H7 (cell line): ENCODE measurements at regions not wholly inside any gene's neighbourhood (a gene's known extent, or its start where the extent isn't known, plus 50 kb on each side); places are given as distances from the start of the nearest gene placed in this dataset.

ENCODE experiments used
- DNase-seq: peaks from one replicate; pipeline ENCODE4 v3.0.0; 2012
- H3K27me3 ChIP-seq: 2 replicates; pipeline ENCODE4 v1.6.0; 2011; ENCODE audit warnings: mild to moderate bottlenecking, low read length; ENCODE audit not compliant: control insufficient read depth, insufficient read depth
- H3K36me3 ChIP-seq: replicated peaks from 2 replicates; pipeline ENCODE4 v1.5.1; 2011; ENCODE audit warnings: low read length; ENCODE audit not compliant: control insufficient read depth, insufficient read depth
- H3K4me3 ChIP-seq: 2 replicates; pipeline ENCODE4 v1.5.1; 2011; ENCODE audit warnings: low read depth, mild to moderate bottlenecking, control low read depth, low read length, moderate library complexity; ENCODE audit not compliant: insufficient read depth

- no peak for DNase-seq
- no peaks in the 10 kb centered on the region for H3K36me3 ChIP-seq
- H3K4me3 ChIP-seq, result no peak overlapping the region
- H3K27me3 ChIP-seq, result no peaks in the 10 kb centered on the region
These were observed 169.0 kb downstream of the PLPP3 start for GRCh38 chr1:56410405-56410804.

DNA sequence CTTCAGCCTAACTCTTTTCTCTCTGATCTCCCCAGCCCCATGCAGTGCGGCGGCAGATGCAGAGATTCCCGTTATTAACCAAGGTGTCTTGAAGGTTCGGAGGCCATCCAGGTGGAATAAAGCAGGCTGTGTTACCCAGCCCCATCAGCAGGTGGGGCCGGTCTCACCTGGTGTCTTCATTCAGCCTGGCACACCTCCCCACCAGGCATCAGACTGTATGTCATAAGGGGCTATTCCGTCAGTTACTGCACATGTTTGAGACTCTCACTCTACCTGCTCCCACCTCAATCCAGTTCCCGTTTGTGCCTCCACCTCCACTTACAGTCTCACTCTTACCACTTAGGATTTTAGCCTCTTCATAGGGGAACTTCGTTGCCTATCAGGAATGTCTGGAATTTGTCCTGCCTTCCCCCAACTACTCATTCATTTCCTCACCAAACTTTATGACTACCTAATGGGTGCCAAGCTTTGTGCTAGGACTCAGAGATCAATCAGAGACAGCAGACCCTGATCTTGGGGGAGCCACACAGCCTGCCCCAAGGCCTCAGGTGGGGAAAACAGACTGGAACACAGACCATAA, 170.2 kb downstream of the PLPP3 start:
- peak; percentile 77 for DNase-seq
- no peaks in the 10 kb centered on the region for H3K36me3 ChIP-seq
- no peaks in the 10 kb centered on the region for H3K27me3 ChIP-seq
- H3K4me3 ChIP-seq, result no peak overlapping the region

DNA sequence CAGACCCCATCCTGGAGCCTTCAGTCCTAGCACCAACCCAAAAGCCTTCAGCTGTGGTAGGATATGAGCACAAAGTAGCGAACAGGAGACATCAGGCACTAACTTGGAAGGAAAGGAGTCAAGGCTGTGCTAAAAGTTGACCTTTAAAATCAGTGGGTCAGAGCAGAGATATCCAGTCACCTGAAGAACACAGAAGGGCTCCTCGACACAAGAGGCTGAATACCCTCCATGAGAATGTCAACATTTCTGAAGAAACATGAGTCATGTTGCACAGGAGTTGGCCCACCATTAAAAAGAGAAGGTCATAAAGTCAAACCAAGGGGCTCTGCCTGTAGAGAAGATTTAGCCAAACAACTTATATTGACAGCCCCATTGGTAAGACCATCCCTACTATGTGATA, 172.5 kb downstream of the PLPP3 start:
- H3K36me3 ChIP-seq, result no peaks in the 10 kb centered on the region
- no peak overlapping the region for H3K4me3 ChIP-seq
- no peaks in the 10 kb centered on the region for H3K27me3 ChIP-seq
- DNase-seq, result no peak

DNA sequence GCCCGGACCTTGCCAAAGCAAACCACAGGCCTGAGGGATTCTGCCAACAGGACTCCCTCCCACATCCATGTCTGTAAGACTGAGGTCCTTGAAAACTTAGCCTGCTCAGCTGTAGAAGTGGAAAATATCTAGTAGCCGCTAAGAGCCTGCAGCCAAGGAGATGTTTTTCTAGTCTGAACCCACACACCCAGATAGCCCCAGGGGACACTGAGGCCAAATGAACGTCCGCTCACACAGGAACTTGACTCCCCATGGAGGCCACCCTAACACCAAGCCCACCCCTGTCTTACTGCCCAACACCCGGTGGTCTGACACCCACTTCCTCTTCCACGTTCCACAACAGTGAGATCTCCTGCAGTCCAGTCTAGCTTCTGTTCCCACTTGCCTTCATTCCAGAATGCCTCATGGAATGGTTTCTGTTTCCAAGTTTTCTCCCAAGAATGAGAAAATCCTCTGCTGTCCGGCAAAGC, 174.8 kb downstream of the PLPP3 start:
- H3K27me3 ChIP-seq, result no peaks in the 10 kb centered on the region
- no peak for DNase-seq
- no peaks in the 10 kb centered on the region for H3K36me3 ChIP-seq
- no peak overlapping the region for H3K4me3 ChIP-seq

DNA sequence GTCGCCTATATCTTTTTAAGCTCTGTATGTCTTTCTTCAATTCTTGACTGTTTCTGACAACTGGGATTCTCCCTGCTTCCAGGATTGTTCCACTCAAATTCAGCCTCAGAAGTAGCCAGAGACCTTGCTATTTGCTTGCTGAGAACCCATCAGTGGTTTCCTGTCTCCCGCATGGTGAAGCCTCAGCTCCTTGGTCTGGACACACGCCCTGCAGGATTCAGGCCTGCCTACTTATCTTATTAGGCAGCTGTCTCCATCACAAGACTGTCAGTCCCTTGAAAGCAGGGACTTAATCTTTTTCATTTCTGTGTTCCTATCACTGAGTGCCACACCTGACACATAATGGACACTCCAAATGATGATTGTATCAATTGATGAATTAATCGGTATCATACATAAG, 175.3 kb downstream of the PLPP3 start:
- no peak for DNase-seq
- no peaks in the 10 kb centered on the region for H3K36me3 ChIP-seq
- no peaks in the 10 kb centered on the region for H3K27me3 ChIP-seq
- H3K4me3 ChIP-seq, result no peak overlapping the region

DNA sequence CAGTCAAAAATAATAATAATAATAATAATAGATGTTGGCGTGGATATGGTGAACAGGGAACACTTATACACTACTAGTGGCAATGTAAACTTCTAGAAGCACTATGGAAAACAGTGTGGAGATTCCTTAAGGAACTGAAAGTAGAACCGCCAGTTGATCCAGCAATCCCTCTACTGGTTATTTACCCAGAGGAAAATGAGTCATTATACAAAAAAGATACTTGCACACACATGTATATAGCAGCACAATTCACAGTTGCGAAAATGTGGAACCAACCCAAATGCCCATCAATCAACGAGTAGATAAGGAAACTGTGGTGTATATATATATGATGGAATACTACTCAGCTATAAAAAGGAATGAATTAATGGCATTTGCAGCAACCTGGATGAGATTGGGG, 176.0 kb downstream of the PLPP3 start:
- Histone ChIP-seq H3K36me3 (no peaks in the 10 kb centered on the region), H3K27me3 (no peaks in the 10 kb centered on the region), H3K4me3 (no peak overlapping the region)
- no peak for DNase-seq

- no peak for DNase-seq
These were observed 178.2 kb downstream of the PLPP3 start for GRCh38 chr1:56401191-56401590.

DNA sequence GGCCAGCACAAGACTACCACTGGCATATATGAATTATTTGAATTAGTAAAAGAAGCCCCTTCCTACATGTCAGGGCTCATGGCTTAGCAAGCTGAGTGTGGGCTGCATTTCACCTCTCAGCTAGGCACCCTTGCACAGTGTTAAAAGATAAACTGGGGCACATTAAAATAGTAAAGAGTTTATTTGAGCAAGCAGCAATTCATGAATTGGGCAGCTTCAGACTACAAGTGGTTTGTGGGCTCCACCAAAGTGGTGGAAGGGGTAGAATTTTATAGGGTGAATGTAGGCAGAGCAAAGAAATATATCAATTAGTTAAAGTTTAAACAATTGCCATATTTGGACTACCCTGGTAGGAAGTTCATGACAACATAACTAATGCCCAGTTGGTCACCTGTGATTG, 178.8 kb downstream of the PLPP3 start:
- H3K36me3 ChIP-seq, result no peaks in the 10 kb centered on the region
- DNase-seq, result no peak
- no peak overlapping the region for H3K4me3 ChIP-seq
- H3K27me3 ChIP-seq, result no peaks in the 10 kb centered on the region

More at GRCh38 chr1:56401191-56401590, 178.2 kb downstream of the PLPP3 start:
- H3K27me3 ChIP-seq, result no peaks in the 10 kb centered on the region
- no peaks in the 10 kb centered on the region for H3K36me3 ChIP-seq
- H3K4me3 ChIP-seq, result no peak overlapping the region

DNA sequence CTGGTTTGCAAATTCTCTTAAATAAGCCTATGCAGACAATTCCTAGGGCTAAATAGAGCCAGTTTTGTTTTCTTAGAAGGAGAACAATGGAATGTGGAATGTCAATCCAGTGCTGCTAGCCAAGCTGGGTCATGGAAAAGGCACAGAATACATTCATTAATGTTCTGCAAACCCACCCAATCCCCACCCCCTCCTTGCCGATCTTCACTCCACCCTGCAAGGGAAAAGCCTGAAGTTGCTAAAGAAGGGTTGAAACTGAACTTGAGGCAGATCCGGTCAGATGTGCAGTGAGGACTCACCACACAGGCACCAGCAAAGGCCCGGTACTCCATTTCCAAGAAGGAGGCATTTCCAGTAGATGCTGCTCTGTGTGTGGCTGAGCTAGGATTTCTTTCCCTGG, 179.6 kb downstream of the PLPP3 start:
- Histone ChIP-seq H3K4me3 (no peak overlapping the region), H3K36me3 (no peaks in the 10 kb centered on the region), H3K27me3 (no peaks in the 10 kb centered on the region)
- no peak for DNase-seq

DNA sequence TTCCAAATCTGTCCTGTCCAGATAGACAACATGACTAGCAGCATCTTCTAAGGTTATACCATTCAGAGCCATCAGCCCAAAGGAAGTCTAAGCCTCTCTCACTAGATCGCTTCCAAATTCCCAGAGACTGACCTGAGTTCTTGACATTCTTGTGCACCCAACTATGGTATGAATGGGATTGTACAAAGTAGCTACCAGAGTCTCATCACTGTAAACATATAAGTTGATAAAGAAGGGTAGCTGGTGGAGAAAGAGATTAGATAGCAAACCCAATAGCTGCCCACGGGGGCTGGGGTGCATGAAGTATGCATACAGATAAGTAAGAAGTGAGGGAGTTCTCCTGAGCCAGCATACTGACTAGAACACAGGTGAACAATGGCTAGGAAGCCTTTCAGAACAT, 180.0 kb downstream of the PLPP3 start:
- no peaks in the 10 kb centered on the region for H3K36me3 ChIP-seq
- H3K27me3 ChIP-seq, result no peaks in the 10 kb centered on the region
- DNase-seq, result no peak
- no peak overlapping the region for H3K4me3 ChIP-seq

DNA sequence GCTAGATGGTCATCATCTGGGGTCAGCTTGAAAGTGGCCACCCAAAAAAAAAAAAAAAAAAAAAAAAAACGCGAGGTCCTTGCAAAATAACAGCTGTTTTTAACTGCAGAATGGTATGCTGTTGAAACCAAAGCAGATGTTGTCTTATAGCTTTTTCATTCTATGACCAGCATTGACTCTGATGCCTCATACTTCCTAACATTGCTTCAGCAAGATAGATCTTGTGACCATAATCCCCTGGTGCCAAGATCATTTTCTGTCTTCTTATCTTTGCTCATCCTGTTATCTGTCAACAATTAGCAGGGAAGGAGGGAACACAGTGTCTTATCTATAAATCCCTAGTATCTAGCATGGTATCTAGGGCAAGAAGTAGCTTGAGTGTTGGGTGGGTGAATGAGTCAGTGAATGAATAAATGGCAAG, 181.5 kb downstream of the PLPP3 start:
- no peaks in the 10 kb centered on the region for H3K36me3 ChIP-seq
- no peak overlapping the region for H3K4me3 ChIP-seq
- H3K27me3 ChIP-seq, result no peaks in the 10 kb centered on the region; the same call in 1 of the 2 replicates
- no peak for DNase-seq

GRCh38 chr1:56397409-56397808, 182.0 kb downstream of the PLPP3 start:
- Histone ChIP-seq H3K36me3 (no peaks in the 10 kb centered on the region), H3K4me3 (no peak overlapping the region), H3K27me3 (no peaks in the 10 kb centered on the region; the same call in 1 of the 2 replicates)
- no peak for DNase-seq

- no peak overlapping the region for H3K4me3 ChIP-seq
- H3K36me3 ChIP-seq, result no peaks in the 10 kb centered on the region
- no peak for DNase-seq
- no peaks in the 10 kb centered on the region; the same call in 1 of the 2 replicates for H3K27me3 ChIP-seq
These were observed 182.8 kb downstream of the PLPP3 start for GRCh38 chr1:56396581-56396980.

GRCh38 chr1:56395776-56396175, 183.6 kb downstream of the PLPP3 start:
- no peak for DNase-seq
- Histone ChIP-seq H3K27me3 (no peaks in the 10 kb centered on the region; the same call in 1 of the 2 replicates), H3K36me3 (no peaks in the 10 kb centered on the region), H3K4me3 (no peak overlapping the region)

DNA sequence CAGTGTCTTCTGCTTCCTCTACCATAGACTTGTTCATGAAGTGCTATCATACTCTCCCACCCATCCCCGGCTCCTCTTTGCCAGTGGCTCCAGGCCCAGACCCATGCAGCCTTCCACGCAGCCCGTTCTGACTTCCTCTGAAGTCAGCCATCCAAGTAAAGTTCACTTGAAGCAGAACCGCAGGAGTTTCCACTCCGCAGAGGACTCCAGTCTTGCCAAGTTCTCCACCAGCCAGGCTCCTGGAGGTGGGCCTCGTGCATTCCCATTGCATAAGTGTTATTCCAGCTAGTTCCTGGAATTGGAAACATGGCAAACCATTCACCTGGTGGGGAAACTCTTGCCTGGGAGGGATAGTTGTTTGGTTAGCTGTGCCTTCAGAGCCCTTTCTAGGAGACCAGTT, 185.1 kb downstream of the PLPP3 start:
- H3K27me3 ChIP-seq, result no peaks in the 10 kb centered on the region; the same call in 1 of the 2 replicates
- DNase-seq, result no peak
- H3K4me3 ChIP-seq, result no peak overlapping the region
- H3K36me3 ChIP-seq, result no peaks in the 10 kb centered on the region
